ENCODE measurements at regions not wholly inside any gene's neighbourhood (a gene's known extent, or its start where the extent isn't known, plus 50 kb on each side); places are given as distances from the start of the nearest gene placed in this dataset.
"Not testable (repeated sequence)": the region's sequence is repeated elsewhere in the genome, so short reads cannot be mapped to it uniquely, and the experiment has no call there.

DNA sequence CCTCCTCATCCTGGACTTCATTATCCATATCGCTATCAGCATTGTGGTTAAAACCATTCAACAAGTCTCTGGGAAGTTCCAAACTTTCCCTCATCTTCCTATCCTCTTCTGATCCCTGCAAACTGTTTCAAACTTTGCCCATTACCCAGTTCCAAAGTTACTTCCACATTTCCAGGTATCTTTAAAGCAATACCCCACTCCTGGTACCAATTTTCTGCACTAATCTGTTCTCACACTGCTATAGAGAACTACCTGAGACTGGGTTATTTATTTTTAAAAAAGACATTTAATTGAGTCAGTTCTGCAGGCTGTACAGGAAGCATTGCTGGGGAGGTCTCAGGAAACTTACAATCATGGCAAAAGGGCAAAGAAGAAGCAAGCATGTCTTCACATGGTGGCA lies 147.3 kb downstream of the ARL4A start:
- TF ChIP-seq POLR2A (IDR thresholded peaks at IDR 0.05): no peak
- DNase-seq: no peak
- intact Hi-C loops (cut with DNase I): no loop called here
- no peaks in the 10 kb centered on the region for H3K27me3 ChIP-seq
- no peaks in the 10 kb centered on the region for H3K36me3 ChIP-seq (replicated peaks in 1 of 2)
- H3K27ac ChIP-seq: no peak overlapping the region
- H3K9me3 ChIP-seq (replicated peaks in 1 of 3): no peaks in the 10 kb centered on the region
- no peaks in the 10 kb centered on the region for H3K4me1 ChIP-seq (replicated peaks in 1 of 2)
- WGBS, 4 donors: 95 to 100% (median 97%) methylated on average over 1 of the region's 1 CpG
- no peak overlapping the region for H3K4me3 ChIP-seq

DNA sequence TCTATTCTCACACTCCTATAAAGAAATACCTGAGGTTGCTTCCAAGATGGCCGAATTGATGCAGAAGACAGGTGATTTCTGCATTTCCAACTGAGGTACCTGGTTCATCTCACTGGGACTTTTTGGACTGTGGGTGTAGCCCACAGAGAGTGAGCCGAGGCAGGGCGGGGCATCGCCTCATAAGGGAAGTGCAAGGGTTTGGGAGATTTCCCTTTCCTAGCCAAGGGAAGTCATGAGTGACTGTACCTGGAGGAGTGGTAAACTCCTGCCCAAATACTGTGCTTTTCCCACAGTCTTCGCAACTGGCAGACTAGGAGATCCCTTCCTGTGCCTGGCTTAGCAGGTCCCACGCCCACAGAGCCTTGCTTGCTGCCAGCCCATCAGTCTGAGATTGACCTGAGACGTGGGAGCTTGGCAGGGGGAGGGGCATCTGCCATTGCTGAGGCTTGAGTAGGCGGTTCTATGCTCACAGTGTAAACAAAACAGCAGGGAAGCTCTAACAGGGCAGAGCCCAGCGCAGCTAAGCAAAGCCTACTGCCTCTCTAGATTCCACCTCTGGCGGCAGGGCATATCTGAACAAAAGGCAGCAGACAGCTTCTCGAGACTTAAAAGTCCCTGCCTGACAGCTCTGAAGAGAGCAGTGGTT lies 152.2 kb downstream of the ARL4A start:
- no peak for TF ChIP-seq POLR2A (IDR thresholded peaks at IDR 0.05)
- TF ChIP-seq, protein P1, sequence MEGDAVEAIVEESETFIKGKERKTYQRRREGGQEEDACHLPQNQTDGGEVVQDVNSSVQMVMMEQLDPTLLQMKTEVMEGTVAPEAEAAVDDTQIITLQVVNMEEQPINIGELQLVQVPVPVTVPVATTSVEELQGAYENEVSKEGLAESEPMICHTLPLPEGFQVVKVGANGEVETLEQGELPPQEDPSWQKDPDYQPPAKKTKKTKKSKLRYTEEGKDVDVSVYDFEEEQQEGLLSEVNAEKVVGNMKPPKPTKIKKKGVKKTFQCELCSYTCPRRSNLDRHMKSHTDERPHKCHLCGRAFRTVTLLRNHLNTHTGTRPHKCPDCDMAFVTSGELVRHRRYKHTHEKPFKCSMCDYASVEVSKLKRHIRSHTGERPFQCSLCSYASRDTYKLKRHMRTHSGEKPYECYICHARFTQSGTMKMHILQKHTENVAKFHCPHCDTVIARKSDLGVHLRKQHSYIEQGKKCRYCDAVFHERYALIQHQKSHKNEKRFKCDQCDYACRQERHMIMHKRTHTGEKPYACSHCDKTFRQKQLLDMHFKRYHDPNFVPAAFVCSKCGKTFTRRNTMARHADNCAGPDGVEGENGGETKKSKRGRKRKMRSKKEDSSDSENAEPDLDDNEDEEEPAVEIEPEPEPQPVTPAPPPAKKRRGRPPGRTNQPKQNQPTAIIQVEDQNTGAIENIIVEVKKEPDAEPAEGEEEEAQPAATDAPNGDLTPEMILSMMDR (IDR thresholded peaks at IDR 0.05): no peak
- WGBS, 4 donors: 65 to 71% (median 70%) methylated on average over 5 to 11 of the region's 11 CpGs
- H3K27ac ChIP-seq: no peak overlapping the region
- H3K27me3 ChIP-seq: no peaks in the 10 kb centered on the region
- no peaks in the 10 kb centered on the region for H3K9me3 ChIP-seq (replicated peaks in 1 of 3)
- H3K4me1 ChIP-seq (replicated peaks in 1 of 2): no peaks in the 10 kb centered on the region
- no peak for DNase-seq
- intact Hi-C loops (cut with DNase I): no loop called here
- H3K4me3 ChIP-seq: no peak overlapping the region
- H3K36me3 ChIP-seq (replicated peaks in 1 of 2): no peaks in the 10 kb centered on the region

DNA sequence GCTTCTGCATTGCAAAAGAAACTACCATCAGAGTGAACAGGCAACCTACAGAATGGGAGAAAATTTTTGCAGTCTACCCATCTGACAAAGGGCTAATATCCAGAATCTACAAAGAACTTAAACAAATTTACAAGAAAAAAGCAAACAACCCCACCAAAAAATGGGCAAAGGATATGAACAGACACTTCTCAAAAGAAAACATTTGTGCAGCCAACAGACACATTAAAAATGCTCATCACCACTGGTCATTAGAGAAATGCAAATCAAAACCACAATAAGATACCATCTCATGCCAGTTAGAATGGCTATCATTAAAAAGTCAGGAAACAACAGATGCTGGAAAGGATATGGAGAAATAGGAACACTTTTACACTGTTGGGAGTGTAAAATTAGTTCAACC lies 157.3 kb downstream of the ARL4A start:
- H3K9me3 ChIP-seq (replicated peaks in 1 of 3); H3K4me1 ChIP-seq (replicated peaks in 1 of 2); intact Hi-C loops (cut with DNase I); H3K27me3 ChIP-seq; H3K27ac ChIP-seq; DNase-seq; H3K36me3 ChIP-seq (replicated peaks in 1 of 2); H3K4me3 ChIP-seq: not testable (repeated sequence)

DNA sequence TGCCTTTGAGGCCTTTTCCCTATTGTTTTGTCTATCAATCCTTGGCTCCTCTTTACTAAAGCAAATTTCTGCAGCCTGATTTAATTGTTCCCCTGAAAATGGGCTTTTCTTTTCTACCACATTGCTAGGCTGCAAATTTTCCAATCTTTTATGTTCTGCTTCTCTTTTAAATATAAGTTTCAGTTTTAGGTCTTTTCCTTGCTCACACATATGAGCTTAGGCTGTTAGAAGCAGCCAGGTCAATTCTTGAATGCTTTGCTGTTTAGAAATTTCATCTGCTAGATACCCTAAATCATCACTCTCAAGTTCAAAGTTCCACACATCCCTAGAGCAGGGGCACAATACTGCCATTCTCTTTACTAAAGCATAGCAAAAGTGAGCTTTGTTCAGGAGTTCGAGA lies 159.6 kb downstream of the ARL4A start:
- intact Hi-C loops (cut with DNase I): no loop called here
- Histone ChIP-seq H3K36me3 (replicated peaks in 1 of 2) (no peaks in the 10 kb centered on the region), H3K4me3 (no peak overlapping the region), H3K27ac (no peak overlapping the region), H3K4me1 (replicated peaks in 1 of 2) (no peaks in the 10 kb centered on the region), H3K27me3 (no peaks in the 10 kb centered on the region), H3K9me3 (replicated peaks in 1 of 3) (no peaks in the 10 kb centered on the region)
- WGBS, 4 donors: 80 to 100% (median 85%) methylated on average over 1 of the region's 1 CpG
- TF ChIP-seq, protein P1 (IDR thresholded peaks at IDR 0.05): no peak
- no peak for TF ChIP-seq POLR2A (IDR thresholded peaks at IDR 0.05)
- DNase-seq: no peak

DNA sequence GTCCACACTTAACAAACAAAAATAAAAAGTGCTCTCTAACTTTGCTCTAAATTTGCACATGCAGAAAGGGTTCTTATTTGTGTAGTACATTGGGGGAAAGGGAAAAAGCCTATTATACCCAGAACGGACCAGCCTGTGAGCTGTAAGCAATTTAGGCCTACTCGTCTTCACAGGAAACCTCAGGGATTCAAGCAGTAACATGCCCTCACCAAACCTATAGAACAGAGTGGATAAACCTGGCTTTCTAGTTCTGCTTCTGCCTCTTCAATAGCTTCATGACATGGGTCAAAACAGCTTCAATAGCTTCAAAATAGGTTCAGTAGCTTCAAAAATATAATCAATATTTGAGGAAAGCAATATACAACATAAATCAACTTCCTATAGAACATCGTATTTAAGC lies 163.7 kb downstream of the ARL4A start:
- Histone ChIP-seq H3K36me3 (replicated peaks in 1 of 2) (no peaks in the 10 kb centered on the region), H3K27me3 (no peaks in the 10 kb centered on the region), H3K4me3 (no peak overlapping the region), H3K27ac (no peak overlapping the region), H3K9me3 (replicated peaks in 1 of 3) (no peaks in the 10 kb centered on the region), H3K4me1 (replicated peaks in 1 of 2) (no peaks in the 10 kb centered on the region)
- intact Hi-C loops (cut with DNase I): no loop called here
- no peak for TF ChIP-seq POLR2A (IDR thresholded peaks at IDR 0.05)
- TF ChIP-seq, protein P1 (IDR thresholded peaks at IDR 0.05): no peak
- DNase-seq: no peak
- WGBS, 4 donors: 68 to 82% (median 74%) methylated on average over 3 of the region's 3 CpGs
